NCI-H2171 treated with DMSO at 0.1 percent for 48 hours (cell line): ENCODE measurements at regions not wholly inside any gene's neighbourhood (a gene's known extent, or its start where the extent isn't known, plus 50 kb on each side); places are given as distances from the start of the nearest gene placed in this dataset.

Source experiments
- DNase-seq: peaks from one replicate; lab custom pipeline; 2025; lab: John Stamatoyannopoulos, UW

- no peak for DNase-seq
Observed at GRCh38 chr11:37621662-37622061, 1023.6 kb upstream of the RAG2 start.

- DNase-seq = no peak
Observed at GRCh38 chr11:37616291-37616690, 1018.3 kb upstream of the RAG2 start.

- DNase-seq = no peak
Observed at GRCh38 chr11:37613031-37613430, 1015.0 kb upstream of the RAG2 start.

- peak; percentile 54 for DNase-seq
Observed at GRCh38 chr11:37612146-37612545, 1014.1 kb upstream of the RAG2 start.

GRCh38 chr11:37605229-37605628 lies 1007.2 kb upstream of the RAG2 start:
- no peak for DNase-seq

GRCh38 chr11:37598381-37598780 lies 1000.3 kb upstream of the RAG2 start:
- no peak for DNase-seq

GRCh38 chr11:37597776-37598175 lies 999.7 kb upstream of the RAG2 start:
- no peak for DNase-seq

- DNase-seq = no peak
Observed at GRCh38 chr11:37595845-37596244, 997.8 kb upstream of the RAG2 start.

- no peak for DNase-seq
Observed at GRCh38 chr11:37574361-37574760, 976.3 kb upstream of the RAG2 start.

- DNase-seq = no peak
Observed at GRCh38 chr11:37572491-37573171, 974.6 kb upstream of the RAG2 start.

- DNase-seq = no peak
Observed at GRCh38 chr11:37571246-37571645, 973.2 kb upstream of the RAG2 start.

GRCh38 chr11:37560991-37561390 lies 963.0 kb upstream of the RAG2 start:
- DNase-seq = no peak

GRCh38 chr11:37560346-37560745 lies 962.3 kb upstream of the RAG2 start:
- no peak for DNase-seq

GRCh38 chr11:37558619-37559210 lies 960.7 kb upstream of the RAG2 start:
- no peak for DNase-seq

GRCh38 chr11:37557990-37558389 lies 960.0 kb upstream of the RAG2 start:
- DNase-seq = no peak

- no peak for DNase-seq
Observed at GRCh38 chr11:37552284-37552683, 954.2 kb upstream of the RAG2 start.

GRCh38 chr11:37544491-37544890 lies 946.5 kb upstream of the RAG2 start:
- DNase-seq = no peak

GRCh38 chr11:37533830-37534229 lies 935.8 kb upstream of the RAG2 start:
- DNase-seq = no peak

GRCh38 chr11:37533087-37533486 lies 935.1 kb upstream of the RAG2 start:
- DNase-seq = no peak

- DNase-seq = no peak
Observed at GRCh38 chr11:37532271-37532670, 934.2 kb upstream of the RAG2 start.

- no peak for DNase-seq
Observed at GRCh38 chr11:37527545-37527944, 929.5 kb upstream of the RAG2 start.

GRCh38 chr11:37525336-37525735 lies 927.3 kb upstream of the RAG2 start:
- DNase-seq = no peak

- DNase-seq = no peak
Observed at GRCh38 chr11:37519781-37520180, 921.7 kb upstream of the RAG2 start.

- DNase-seq = no peak
Observed at GRCh38 chr11:37512156-37512780, 914.2 kb upstream of the RAG2 start.
